Stimulated activated naive CD4-positive, alpha-beta T cell (primary cell): ENCODE measurements at regions not wholly inside any gene's neighbourhood (a gene's known extent, or its start where the extent isn't known, plus 50 kb on each side); places are given as distances from the start of the nearest gene placed in this dataset.
"Not testable (repeated sequence)": the region's sequence is repeated elsewhere in the genome, so short reads cannot be mapped to it uniquely, and the experiment has no call there.

Experiments
- DNase-seq, 6 experiments: peaks; one replicate each; lab custom pipeline; 2025; lab: John Stamatoyannopoulos, UW

GRCh38 chr7:69334701-69335100, 263.6 kb upstream of the AUTS2 start:
- no peak for DNase-seq

- no peak for DNase-seq
Measured at GRCh38 chr7:69335331-69335730, 262.9 kb upstream of the AUTS2 start.

GRCh38 chr7:69336976-69337375, 261.3 kb upstream of the AUTS2 start:
- no peak for DNase-seq

GRCh38 chr7:69338144-69338543, 260.1 kb upstream of the AUTS2 start:
- no peak for DNase-seq

- no peak for DNase-seq
Measured at GRCh38 chr7:69341288-69341687, 257.0 kb upstream of the AUTS2 start.

- DNase-seq: no peak
Measured at GRCh38 chr7:69342154-69342884, 256.0 kb upstream of the AUTS2 start.

- DNase-seq: no peak
Measured at GRCh38 chr7:69349291-69349690, 249.0 kb upstream of the AUTS2 start.

- no peak for DNase-seq
Measured at GRCh38 chr7:69358163-69358821, 240.0 kb upstream of the AUTS2 start.

- no peak for DNase-seq
Measured at GRCh38 chr7:69359003-69359700, 239.1 kb upstream of the AUTS2 start.

- no peak for DNase-seq
Measured at GRCh38 chr7:69360913-69361312, 237.4 kb upstream of the AUTS2 start.

- no peak for DNase-seq
Measured at GRCh38 chr7:69363136-69363535, 235.1 kb upstream of the AUTS2 start.

GRCh38 chr7:69364813-69365643, 233.2 kb upstream of the AUTS2 start:
- no peak for DNase-seq

GRCh38 chr7:69365651-69366192, 232.6 kb upstream of the AUTS2 start:
- DNase-seq: no peak

GRCh38 chr7:69367780-69368179, 230.5 kb upstream of the AUTS2 start:
- no peak for DNase-seq

GRCh38 chr7:69373171-69374043, 224.9 kb upstream of the AUTS2 start:
- DNase-seq: no peak

GRCh38 chr7:69374044-69374425, 224.2 kb upstream of the AUTS2 start:
- DNase-seq: no peak

GRCh38 chr7:69377191-69377590, 221.1 kb upstream of the AUTS2 start:
- DNase-seq: no peak

- no peak for DNase-seq
Measured at GRCh38 chr7:69388452-69389137, 209.7 kb upstream of the AUTS2 start.

GRCh38 chr7:69389216-69389615, 209.1 kb upstream of the AUTS2 start:
- DNase-seq: no peak

- not testable (repeated sequence) for DNase-seq
Measured at GRCh38 chr7:69393912-69394311, 204.4 kb upstream of the AUTS2 start.
